ENCODE measurements at regions not wholly inside any gene's neighbourhood (a gene's known extent, or its start where the extent isn't known, plus 50 kb on each side); places are given as distances from the start of the nearest gene placed in this dataset.

DNA sequence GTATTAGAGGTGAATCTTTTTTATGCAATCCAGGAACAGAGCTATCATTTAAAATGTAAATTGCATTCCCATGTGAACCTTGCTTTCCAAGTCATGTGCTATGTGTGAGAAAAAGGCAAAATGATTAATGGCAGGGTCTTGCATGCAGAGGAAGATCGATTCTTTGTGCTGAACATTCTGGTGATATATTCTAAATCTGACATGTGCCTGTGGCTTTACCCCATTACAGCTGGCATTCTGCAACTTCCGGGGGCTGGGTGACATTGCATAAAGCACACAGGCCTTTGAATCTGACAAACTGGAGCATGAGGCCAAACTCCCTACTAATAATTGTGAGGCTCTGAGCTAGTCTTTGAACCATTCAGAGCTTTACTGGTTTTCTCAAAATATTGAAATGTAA is 1449.7 kb downstream of the CDH8 start:
- H3K27ac ChIP-seq, result no peak overlapping the region
- no peak for TF ChIP-seq POLR2A (IDR thresholded peaks at IDR 0.05)
- 62 to 79% methylated on average over 2 of the region's 2 CpGs for WGBS, 2 donors

DNA sequence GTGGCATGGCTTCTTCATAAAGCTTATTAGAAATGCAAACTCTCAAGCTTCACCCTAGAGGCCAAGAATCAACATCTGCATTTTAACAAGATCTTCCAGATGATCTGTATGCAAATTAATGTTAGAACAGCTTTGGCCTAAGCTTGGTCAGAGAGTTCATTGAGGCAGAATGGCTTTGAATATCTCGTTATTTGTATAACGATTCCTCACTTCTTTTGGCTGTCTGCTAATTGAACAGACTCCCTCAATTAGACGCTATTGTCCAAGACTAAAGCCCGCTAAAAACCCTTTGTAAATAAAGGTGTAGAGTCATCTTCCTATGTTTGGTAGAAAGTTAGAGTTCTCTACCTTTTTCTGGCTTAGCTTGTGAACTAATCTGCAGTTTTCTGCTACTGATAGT is 1453.7 kb downstream of the CDH8 start:
- H3K27ac ChIP-seq, result no peak overlapping the region
- H3K27me3 ChIP-seq, result no peaks in the 10 kb centered on the region
- TF ChIP-seq POLR2AphosphoS5 (IDR thresholded peaks at IDR 0.05), result no peak
- no peak for TF ChIP-seq POLR2A (IDR thresholded peaks at IDR 0.05)
- TF ChIP-seq EP300 (IDR thresholded peaks at IDR 0.05), result no peak
- TF ChIP-seq CTCF (IDR thresholded peaks at IDR 0.05), result no peak
- no peaks in the 10 kb centered on the region for H3K4me1 ChIP-seq
- WGBS, 2 donors, result 61 to 66% methylated on average over 4 of the region's 4 CpGs
- intact Hi-C loops (cut with DNase I), result no loop called here
- peaks cover 0 to 3% (median 0%) of the 10 kb centered on the region in 4 donors for H3K9me3 ChIP-seq
- no peaks in the 10 kb centered on the region for H3K36me3 ChIP-seq
- H3K4me3 ChIP-seq, result no peak overlapping the region
- DNase-seq, result no peak

More for the DNA sequence above, 1449.7 kb downstream of the CDH8 start:
- Histone ChIP-seq H3K4me3 (no peak overlapping the region), H3K4me1 (no peaks in the 10 kb centered on the region), H3K27me3 (no peaks in the 10 kb centered on the region), H3K36me3 (no peaks in the 10 kb centered on the region), H3K9me3 (peaks cover 0 to 5% (median 0%) of the 10 kb centered on the region in 4 donors)
- intact Hi-C loops (cut with DNase I), result no loop called here
- no peak for DNase-seq

GRCh38 chr16:60566901-60567300 is 1469.3 kb downstream of the CDH8 start:
- intact Hi-C loops (cut with DNase I), result no loop called here
- Histone ChIP-seq H3K27ac (no peak overlapping the region), H3K36me3 (no peaks in the 10 kb centered on the region), H3K27me3 (no peaks in the 10 kb centered on the region), H3K9me3 (no peaks in the 10 kb centered on the region), H3K4me3 (no peak overlapping the region), H3K4me1 (no peaks in the 10 kb centered on the region)
- DNase-seq, result no peak
- TF ChIP-seq POLR2A (IDR thresholded peaks at IDR 0.05), result no peak

- no peak for DNase-seq
- Histone ChIP-seq H3K36me3 (no peaks in the 10 kb centered on the region), H3K4me1 (no peaks in the 10 kb centered on the region), H3K27ac (no peak overlapping the region), H3K4me3 (no peak overlapping the region), H3K27me3 (no peaks in the 10 kb centered on the region), H3K9me3 (no peaks in the 10 kb centered on the region)
- intact Hi-C loops (cut with DNase I), result no loop called here
- no peak for TF ChIP-seq POLR2AphosphoS5 (IDR thresholded peaks at IDR 0.05)
- no peak for TF ChIP-seq POLR2A (IDR thresholded peaks at IDR 0.05)
- TF ChIP-seq EP300 (IDR thresholded peaks at IDR 0.05), result no peak
- TF ChIP-seq CTCF (IDR thresholded peaks at IDR 0.05), result no peak
- 72 to 84% methylated on average over 2 of the region's 2 CpGs for WGBS, 2 donors
Measured at GRCh38 chr16:60564588-60564987, 1471.7 kb downstream of the CDH8 start.

- intact Hi-C loops (cut with DNase I), result no loop called here
- TF ChIP-seq EP300 (IDR thresholded peaks at IDR 0.05) (no peak), POLR2A (IDR thresholded peaks at IDR 0.05) (no peak), CTCF (IDR thresholded peaks at IDR 0.05) (no peak), POLR2AphosphoS5 (IDR thresholded peaks at IDR 0.05) (no peak)
- Histone ChIP-seq H3K4me3 (no peak overlapping the region), H3K9me3 (no peaks in the 10 kb centered on the region), H3K36me3 (no peaks in the 10 kb centered on the region), H3K27me3 (no peaks in the 10 kb centered on the region), H3K4me1 (no peaks in the 10 kb centered on the region), H3K27ac (no peak overlapping the region)
- no peak for DNase-seq
Measured at GRCh38 chr16:60563166-60563565, 1473.1 kb downstream of the CDH8 start.

DNA sequence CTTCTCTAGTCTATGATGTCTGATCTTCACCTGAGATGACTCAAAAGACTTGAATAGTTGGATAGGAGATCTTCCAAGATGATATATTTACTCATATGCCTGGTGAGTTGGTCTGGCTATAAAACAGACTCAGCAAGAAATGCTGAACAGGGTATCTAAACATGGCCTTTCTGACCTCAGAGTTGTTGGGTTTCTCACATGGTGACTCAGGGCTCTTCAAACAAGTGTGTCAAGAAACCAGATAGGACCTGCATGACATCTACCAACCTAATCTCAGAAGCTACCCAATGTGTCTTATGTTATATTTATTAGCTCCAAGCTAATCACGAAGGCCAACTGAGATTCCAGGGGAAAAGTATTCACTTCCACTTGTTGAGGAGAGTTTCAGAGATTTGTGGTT is 1477.3 kb downstream of the CDH8 start:
- intact Hi-C loops (cut with DNase I), result no loop called here
- no peak for TF ChIP-seq POLR2AphosphoS5 (IDR thresholded peaks at IDR 0.05)
- no peak for TF ChIP-seq EP300 (IDR thresholded peaks at IDR 0.05)
- no peak for TF ChIP-seq POLR2A (IDR thresholded peaks at IDR 0.05)
- TF ChIP-seq CTCF (IDR thresholded peaks at IDR 0.05), result no peak
- no peaks in the 10 kb centered on the region for H3K27me3 ChIP-seq
- WGBS, 2 donors, result 71% methylated on average over 1 of the region's 1 CpG
- H3K36me3 ChIP-seq, result no peaks in the 10 kb centered on the region
- no peak for DNase-seq
- H3K9me3 ChIP-seq, result no peaks in the 10 kb centered on the region
- H3K4me1 ChIP-seq, result no peaks in the 10 kb centered on the region
- H3K27ac ChIP-seq, result no peak overlapping the region
- H3K4me3 ChIP-seq, result no peak overlapping the region
